ENCODE measurements at regions not wholly inside any gene's neighbourhood (a gene's known extent, or its start where the extent isn't known, plus 50 kb on each side); places are given as distances from the start of the nearest gene placed in this dataset.

GRCh38 chr2:194270648-194271047, 1386.4 kb upstream of the SLC39A10 start:
- DNase-seq (ENCODE audit: low spot score), result no peak

GRCh38 chr2:194264586-194264985, 1392.4 kb upstream of the SLC39A10 start:
- no peak for DNase-seq (ENCODE audit: low spot score)

- DNase-seq (ENCODE audit: low spot score), result no peak
Observed at GRCh38 chr2:194260185-194260584, 1396.8 kb upstream of the SLC39A10 start.

- DNase-seq (ENCODE audit: low spot score), result no peak
Observed at GRCh38 chr2:194257095-194257494, 1399.9 kb upstream of the SLC39A10 start.

GRCh38 chr2:194253528-194254259, 1403.3 kb upstream of the SLC39A10 start:
- DNase-seq (ENCODE audit: low spot score), result no peak

GRCh38 chr2:194252127-194252526, 1404.9 kb upstream of the SLC39A10 start:
- no peak for DNase-seq (ENCODE audit: low spot score)

- no peak for DNase-seq (ENCODE audit: low spot score)
Observed at GRCh38 chr2:194232600-194232999, 1424.4 kb upstream of the SLC39A10 start.

GRCh38 chr2:194223218-194223617, 1433.8 kb upstream of the SLC39A10 start:
- DNase-seq (ENCODE audit: low spot score), result no peak

GRCh38 chr2:194214192-194214591, 1442.8 kb upstream of the SLC39A10 start:
- no peak for DNase-seq (ENCODE audit: low spot score)

GRCh38 chr2:194205568-194206227, 1451.3 kb upstream of the SLC39A10 start:
- DNase-seq (ENCODE audit: low spot score), result no peak

GRCh38 chr2:194203898-194204297, 1453.1 kb upstream of the SLC39A10 start:
- DNase-seq (ENCODE audit: low spot score), result no peak

GRCh38 chr2:194182888-194183287, 1474.1 kb upstream of the SLC39A10 start:
- DNase-seq (ENCODE audit: low spot score), result no peak

GRCh38 chr2:194176134-194176533, 1480.9 kb upstream of the SLC39A10 start:
- no peak for DNase-seq (ENCODE audit: low spot score)

GRCh38 chr2:194166818-194167217, 1490.2 kb upstream of the SLC39A10 start:
- DNase-seq (ENCODE audit: low spot score), result no peak

GRCh38 chr2:194155431-194155830, 1501.6 kb upstream of the SLC39A10 start:
- no peak for DNase-seq (ENCODE audit: low spot score)

- DNase-seq (ENCODE audit: low spot score), result no peak
Observed at GRCh38 chr2:194151231-194151630, 1505.8 kb upstream of the SLC39A10 start.

- no peak for DNase-seq (ENCODE audit: low spot score)
Observed at GRCh38 chr2:194135463-194135862, 1521.6 kb upstream of the SLC39A10 start.

- DNase-seq (ENCODE audit: low spot score), result no peak
Observed at GRCh38 chr2:194128810-194129209, 1528.2 kb upstream of the SLC39A10 start.

GRCh38 chr2:194126418-194126817, 1530.6 kb upstream of the SLC39A10 start:
- no peak for DNase-seq (ENCODE audit: low spot score)

- DNase-seq (ENCODE audit: low spot score), result no peak
Observed at GRCh38 chr2:194116861-194117260, 1540.2 kb upstream of the SLC39A10 start.

GRCh38 chr2:194105358-194105757, 1551.7 kb upstream of the SLC39A10 start:
- DNase-seq (ENCODE audit: low spot score), result no peak

GRCh38 chr2:194104687-194105086, 1552.3 kb upstream of the SLC39A10 start:
- DNase-seq (ENCODE audit: low spot score), result no peak

GRCh38 chr2:194103941-194104659, 1552.9 kb upstream of the SLC39A10 start:
- DNase-seq (ENCODE audit: low spot score), result no peak

Data from hematopoietic multipotent progenitor cell treated with erythropoietin and hydrocortisone succinate and interleukin-3 and kit ligand, for 15 days (in vitro differentiated cells).